Activated naive CD4-positive, alpha-beta T cell treated with anti-CD3 and anti-CD28 coated beads, Interleukin-2, amount 50 U/mL, for 72 hours (primary cell): ENCODE measurements at regions not wholly inside any gene's neighbourhood (a gene's known extent, or its start where the extent isn't known, plus 50 kb on each side); places are given as distances from the start of the nearest gene placed in this dataset.
A peak's percentile ranks its signal among the peaks of the same experiment; 100 is the strongest.

ENCODE experiments used
- ATAC-seq, 2 donors: fragments of 150-1000 bp; cut with Tn5 transposase; 2 replicates each; pipeline ENCODE4 v1.10.0; 2021; ENCODE audit warnings: mild to moderate bottlenecking in 2 of 2, moderate library complexity in 2 of 2
- DNase-seq, 2 donors: peaks; one replicate each; pipeline ENCODE4 v3.0.0; 2021 to 2022; ENCODE audit warnings: low spot score in 2 of 2
- H3K27ac Mint-ChIP-seq, 2 donors: one replicate each; pipeline ENCODE4 v1.8.0; 2022; ENCODE audit warnings: mild to moderate bottlenecking in 2 of 2, mixed read lengths in 2 of 2
- H3K36me3 Mint-ChIP-seq, 2 donors: one replicate each; pipeline ENCODE4 v1.8.0; 2022; ENCODE audit warnings: mixed read lengths in 2 of 2
- H3K9me3 Mint-ChIP-seq, 2 donors: one replicate each; pipeline ENCODE4 v1.8.0; 2022; ENCODE audit warnings: mixed read lengths in 2 of 2

- DNase-seq (no peak), ATAC-seq (no peak)
- Mint-ChIP-seq H3K36me3 (peaks cover 0 to 10% of the 10 kb centered on the region in 2 donors), H3K27ac (no peak overlapping the region), H3K9me3 (peaks cover 12 to 19% of the 10 kb centered on the region in 2 donors)
Measured at GRCh38 chr20:7696311-7696710, 243.9 kb downstream of the HAO1 start.

GRCh38 chr20:7702141-7702540 is 238.1 kb downstream of the HAO1 start:
- H3K36me3 Mint-ChIP-seq, result peaks cover 5% of the 10 kb centered on the region in 2 donors
- no peak for DNase-seq
- ATAC-seq, result no peak
- H3K27ac Mint-ChIP-seq, result no peak overlapping the region
- peaks cover 20 to 24% of the 10 kb centered on the region in 2 donors for H3K9me3 Mint-ChIP-seq

GRCh38 chr20:7703551-7703961 is 236.7 kb downstream of the HAO1 start:
- Mint-ChIP-seq H3K36me3 (peaks cover 0 to 5% of the 10 kb centered on the region in 2 donors), H3K9me3 (peaks cover 19 to 24% of the 10 kb centered on the region in 2 donors), H3K27ac (no peak overlapping the region)
- ATAC-seq, result no peak
- DNase-seq, result no peak

- Mint-ChIP-seq H3K36me3 (peaks cover 0 to 5% of the 10 kb centered on the region in 2 donors), H3K27ac (no peak overlapping the region), H3K9me3 (peaks cover 19 to 24% of the 10 kb centered on the region in 2 donors)
- no peak for DNase-seq
- ATAC-seq, result no peak
Measured at GRCh38 chr20:7703996-7704395, 236.3 kb downstream of the HAO1 start.

- H3K27ac Mint-ChIP-seq, result no peak overlapping the region
- H3K36me3 Mint-ChIP-seq, result peaks cover 0 to 5% of the 10 kb centered on the region in 2 donors
- no peak for DNase-seq
- peaks cover 5 to 12% of the 10 kb centered on the region in 2 donors for H3K9me3 Mint-ChIP-seq
- ATAC-seq, result no peak
Measured at GRCh38 chr20:7708112-7708511, 232.1 kb downstream of the HAO1 start.

DNA sequence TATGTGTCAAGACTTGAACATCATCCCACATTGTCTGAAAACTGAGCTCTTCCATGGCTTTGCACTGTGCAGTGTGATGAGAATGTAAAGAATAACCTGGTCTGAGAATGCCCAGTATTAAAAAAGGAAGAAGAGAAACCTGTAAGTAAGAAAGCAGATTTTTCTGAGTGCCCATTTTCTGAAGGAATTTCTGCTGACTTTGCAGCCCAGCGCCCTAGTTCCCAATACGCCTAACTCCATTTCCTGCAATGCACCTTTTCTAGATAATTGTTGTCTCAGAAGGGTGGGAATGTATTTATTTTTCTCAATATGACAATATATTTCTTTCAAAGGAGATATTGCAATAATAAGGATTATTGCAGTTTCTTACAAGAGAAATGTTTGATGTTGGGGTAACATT is 231.5 kb downstream of the HAO1 start:
- H3K9me3 Mint-ChIP-seq, result peaks cover 3 to 11% of the 10 kb centered on the region in 2 donors
- H3K36me3 Mint-ChIP-seq, result peaks cover 0 to 5% of the 10 kb centered on the region in 2 donors
- DNase-seq, result no peak
- H3K27ac Mint-ChIP-seq, result no peak overlapping the region
- no peak for ATAC-seq

DNA sequence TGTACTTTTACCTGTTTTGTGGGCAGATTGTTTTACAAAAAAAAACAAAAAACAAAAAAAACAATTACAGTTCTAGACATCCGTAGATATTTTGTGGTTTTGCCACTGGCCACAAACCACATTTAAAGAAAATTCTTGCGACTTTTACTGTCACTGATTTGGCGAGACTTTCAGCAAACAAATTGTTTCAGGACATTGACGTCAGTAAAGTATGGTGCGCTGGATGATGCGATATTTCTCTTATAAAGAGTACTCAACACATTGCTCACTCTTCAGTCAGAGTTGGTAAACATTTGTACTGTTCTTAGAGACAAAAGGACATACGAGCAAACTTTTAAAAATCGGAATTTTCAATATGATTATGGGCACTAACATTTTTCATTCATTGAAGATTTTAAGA is 229.8 kb downstream of the HAO1 start:
- Mint-ChIP-seq H3K9me3 (peaks cover 3 to 11% of the 10 kb centered on the region in 2 donors), H3K27ac (no peak overlapping the region), H3K36me3 (peaks cover 0 to 5% of the 10 kb centered on the region in 2 donors)
- no peak for ATAC-seq
- DNase-seq, result no peak

DNA sequence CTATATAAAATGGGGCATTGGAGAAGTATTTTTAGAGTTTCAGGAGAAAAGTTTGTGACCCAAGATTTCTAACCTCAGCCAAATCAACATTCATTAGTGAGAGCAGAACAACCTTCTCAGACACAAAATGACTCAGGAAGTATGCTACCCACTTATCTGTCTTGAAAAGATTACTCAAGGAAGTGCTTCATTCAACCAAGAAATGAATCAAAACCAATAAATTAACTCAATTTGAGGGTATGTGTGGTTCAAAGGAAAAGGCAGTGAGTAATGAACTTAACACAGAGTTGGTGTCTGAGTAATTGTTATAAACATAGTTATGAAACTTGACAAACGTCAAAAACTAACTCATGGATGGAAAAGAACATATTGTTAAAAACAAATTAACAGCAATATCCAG is 227.6 kb downstream of the HAO1 start:
- Mint-ChIP-seq H3K27ac (no peak overlapping the region), H3K36me3 (no peaks in the 10 kb centered on the region), H3K9me3 (peaks cover 2 to 4% of the 10 kb centered on the region in 2 donors)
- DNase-seq (no peak), ATAC-seq (no peak)

DNA sequence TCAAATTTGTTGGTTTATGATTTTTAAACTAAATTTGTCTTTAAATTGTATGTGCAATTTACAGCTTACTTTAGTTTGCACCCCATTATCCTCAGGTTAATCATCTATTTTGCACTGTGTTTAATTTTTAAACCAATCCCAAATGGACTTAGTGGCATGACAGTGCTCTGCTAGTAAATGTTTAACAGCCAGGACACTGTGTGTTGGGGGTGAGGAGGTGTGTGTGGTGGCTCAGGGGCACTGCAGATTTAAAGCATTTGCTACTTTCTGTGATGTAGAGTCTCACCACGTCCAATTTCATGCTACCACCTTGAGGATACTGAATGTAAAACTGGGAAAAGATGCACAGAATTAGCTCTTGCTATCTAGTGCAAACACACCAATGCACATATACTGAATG is 225.7 kb downstream of the HAO1 start:
- Mint-ChIP-seq H3K27ac (no peak overlapping the region), H3K36me3 (no peaks in the 10 kb centered on the region), H3K9me3 (peaks cover 5 to 9% of the 10 kb centered on the region in 2 donors)
- DNase-seq (no peak), ATAC-seq (no peak)

DNA sequence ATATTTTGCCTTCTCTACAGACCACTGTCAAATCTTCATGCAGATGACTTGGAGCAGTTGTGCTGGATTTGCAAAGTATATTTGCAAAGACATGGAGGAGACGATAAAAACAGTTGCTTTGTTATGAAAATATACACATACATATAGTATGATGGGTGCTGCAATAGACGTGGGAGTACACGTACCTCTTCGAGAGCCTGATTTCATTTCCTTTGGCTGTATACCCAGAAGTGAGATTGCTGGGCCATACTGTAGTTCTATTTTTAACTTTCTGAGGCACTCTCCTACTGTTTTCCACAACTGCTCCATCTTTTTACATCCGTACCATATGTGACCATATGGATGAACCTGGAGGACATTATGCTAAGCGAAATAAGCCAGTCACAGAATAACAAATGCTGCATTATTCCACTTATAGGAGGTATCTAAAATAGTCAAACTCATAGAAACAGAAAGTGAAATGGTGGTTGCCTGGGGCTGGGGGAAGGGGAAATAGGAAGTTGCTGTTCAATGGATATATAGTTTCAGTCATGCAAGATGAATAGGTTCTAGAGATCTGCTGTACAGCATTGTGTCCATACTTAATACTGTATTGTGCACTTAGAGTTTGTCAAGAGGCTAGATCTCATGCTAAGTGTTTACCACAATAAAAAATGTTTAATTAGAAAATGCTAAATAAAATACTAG is 223.8 kb downstream of the HAO1 start:
- no peak for DNase-seq
- Mint-ChIP-seq H3K9me3 (peaks cover 11 to 15% of the 10 kb centered on the region in 2 donors), H3K36me3 (no peaks in the 10 kb centered on the region), H3K27ac (no peak overlapping the region)
- ATAC-seq, result no peak

GRCh38 chr20:7722564-7722963 is 217.7 kb downstream of the HAO1 start:
- H3K27ac Mint-ChIP-seq, result no peak overlapping the region
- peaks cover 11 to 17% of the 10 kb centered on the region in 2 donors for H3K9me3 Mint-ChIP-seq
- ATAC-seq (no peak), DNase-seq (no peak)
- no peaks in the 10 kb centered on the region for H3K36me3 Mint-ChIP-seq

- H3K36me3 Mint-ChIP-seq, result no peaks in the 10 kb centered on the region
- DNase-seq (no peak), ATAC-seq (no peak)
- peaks cover 11 to 17% of the 10 kb centered on the region in 2 donors for H3K9me3 Mint-ChIP-seq
- H3K27ac Mint-ChIP-seq, result peak overlapping the region in 1 of 2 donors; percentile 8
Measured at GRCh38 chr20:7723284-7723683, 217.0 kb downstream of the HAO1 start.

DNA sequence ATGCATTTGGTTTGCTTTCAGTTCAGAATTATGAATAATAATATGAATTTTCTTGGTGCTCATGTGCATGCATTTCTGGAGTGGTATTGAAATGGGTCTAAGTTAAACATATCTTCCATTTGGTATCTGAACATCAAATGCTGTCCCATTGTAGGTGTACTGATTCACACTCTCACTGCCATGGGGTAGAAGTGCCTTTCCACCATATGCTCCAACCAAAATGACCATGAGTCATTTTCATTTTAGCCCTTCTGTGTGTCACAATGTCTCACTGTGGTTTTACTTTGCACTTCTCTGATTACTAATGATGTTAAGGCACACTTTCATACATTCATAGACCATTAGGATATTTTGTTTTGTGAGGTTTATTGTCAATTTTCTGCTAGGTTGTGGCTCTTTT is 211.9 kb downstream of the HAO1 start:
- no peak overlapping the region for H3K27ac Mint-ChIP-seq
- H3K9me3 Mint-ChIP-seq, result no peaks in the 10 kb centered on the region
- DNase-seq (no peak), ATAC-seq (no peak)
- no peaks in the 10 kb centered on the region for H3K36me3 Mint-ChIP-seq

- H3K27ac Mint-ChIP-seq, result no peak overlapping the region
- ATAC-seq (no peak), DNase-seq (no peak)
- H3K9me3 Mint-ChIP-seq, result no peaks in the 10 kb centered on the region
- no peaks in the 10 kb centered on the region for H3K36me3 Mint-ChIP-seq
Measured at GRCh38 chr20:7734216-7734615, 206.0 kb downstream of the HAO1 start.

GRCh38 chr20:7736336-7736735 is 203.9 kb downstream of the HAO1 start:
- Mint-ChIP-seq H3K36me3 (no peaks in the 10 kb centered on the region), H3K27ac (no peak overlapping the region), H3K9me3 (no peaks in the 10 kb centered on the region)
- no peak for ATAC-seq
- no peak for DNase-seq

DNA sequence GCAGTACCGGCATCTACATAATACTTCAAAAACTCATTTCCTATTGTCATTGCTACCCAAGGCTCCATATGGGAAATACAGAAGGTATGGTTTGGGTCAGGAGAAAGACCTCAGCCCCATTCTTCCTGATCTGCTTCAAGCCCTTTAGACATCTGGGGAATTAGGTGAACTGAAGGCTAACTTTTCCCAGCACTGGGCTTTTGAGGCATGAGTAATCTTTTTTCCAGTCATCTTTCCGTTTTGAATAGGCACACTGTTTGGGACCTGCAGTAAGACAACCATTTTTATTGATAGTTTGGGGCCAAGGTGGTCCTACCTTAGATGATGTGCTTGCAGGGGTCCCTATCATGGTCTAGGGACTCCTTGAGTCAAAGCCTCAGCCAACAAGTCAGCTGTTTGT is 198.4 kb downstream of the HAO1 start:
- no peaks in the 10 kb centered on the region for H3K9me3 Mint-ChIP-seq
- H3K36me3 Mint-ChIP-seq, result no peaks in the 10 kb centered on the region
- no peak overlapping the region for H3K27ac Mint-ChIP-seq
- no peak for DNase-seq
- ATAC-seq, result no peak

- no peak overlapping the region for H3K27ac Mint-ChIP-seq
- H3K36me3 Mint-ChIP-seq, result no peaks in the 10 kb centered on the region
- no peaks in the 10 kb centered on the region for H3K9me3 Mint-ChIP-seq
- DNase-seq, result no peak
- ATAC-seq, result no peak
Measured at GRCh38 chr20:7742479-7742878, 197.8 kb downstream of the HAO1 start.

GRCh38 chr20:7744411-7744810 is 195.8 kb downstream of the HAO1 start:
- no peak overlapping the region for H3K27ac Mint-ChIP-seq

More at GRCh38 chr20:7744411-7744810, 195.8 kb downstream of the HAO1 start:
- DNase-seq (no peak), ATAC-seq (no peak)
- Mint-ChIP-seq H3K9me3 (no peaks in the 10 kb centered on the region), H3K36me3 (no peaks in the 10 kb centered on the region)
